Calu3 (cell line): ENCODE measurements at regions not wholly inside any gene's neighbourhood (a gene's known extent, or its start where the extent isn't known, plus 50 kb on each side); places are given as distances from the start of the nearest gene placed in this dataset.

ENCODE experiments used
- BruUV-seq: library from RNA; stranded (reverse); fragments of 400-500 nt; replicated peaks from 2 replicates; lab custom pipeline; 2021; lab: Mats Ljungman, UMichigan
- CTCF ChIA-PET: fragments of 300-600 bp; sonication (Branson Sonifier 250); formaldehyde crosslinking; loops from one replicate; lab custom pipeline; 2022; ENCODE audit warnings: antibody characterized with exemption; lab: Charles Lee
- DNase-seq: peaks from one replicate; pipeline ENCODE4 v3.0.0; 2022
- H3K27ac Mint-ChIP-seq: one replicate; pipeline ENCODE4 v1.8.0; 2022; ENCODE audit warnings: mixed read lengths; ENCODE audit not compliant: unreplicated experiment
- H3K27me3 Mint-ChIP-seq: one replicate; pipeline ENCODE4 v1.8.0; 2022; ENCODE audit warnings: mixed read lengths; ENCODE audit not compliant: unreplicated experiment
- H3K36me3 Mint-ChIP-seq: one replicate; pipeline ENCODE4 v1.8.0; 2022; ENCODE audit warnings: mild to moderate bottlenecking, moderate library complexity, mixed read lengths; ENCODE audit not compliant: insufficient read depth, unreplicated experiment
- H3K4me1 Mint-ChIP-seq: one replicate; pipeline ENCODE4 v1.8.0; 2022; ENCODE audit warnings: mild to moderate bottlenecking, low read depth, mixed read lengths; ENCODE audit not compliant: unreplicated experiment
- H3K4me3 Mint-ChIP-seq: one replicate; pipeline ENCODE4 v1.8.0; 2022; ENCODE audit warnings: mild to moderate bottlenecking, low read depth, moderate library complexity, mixed read lengths; ENCODE audit not compliant: unreplicated experiment
- H3K9me3 Mint-ChIP-seq: one replicate; pipeline ENCODE4 v1.8.0; 2022; ENCODE audit warnings: low read depth, mixed read lengths; ENCODE audit not compliant: unreplicated experiment
- CTCF ChIP-seq: fragments of 200-600 bp; IDR thresholded peaks from one replicate; pipeline ENCODE4 v1.8.0; 2022; ENCODE audit warnings: antibody characterized with exemption; ENCODE audit not compliant: unreplicated experiment
- intact Hi-C: fragments of 100-400 bp; cut with micrococcal nuclease; formaldehyde crosslinking; loops from one replicate; pipeline ENCODE4 v1.10.0; 2022; ENCODE audit not compliant: unreplicated experiment

- CTCF ChIA-PET = no interaction called here
- no peak overlapping the region for H3K4me3 Mint-ChIP-seq
These were observed 538.1 kb upstream of the ATP11B start for GRCh38 chr3:182255158-182255557.

GRCh38 chr3:182257361-182257760 lies 535.9 kb upstream of the ATP11B start:
- TF ChIP-seq CTCF = no peak
- intact Hi-C loops = loop anchor here (5.0 to 10.0 kb wide), 2 partner anchors 403 to 930 kb away; no protein-coding TSS in a partner anchor
- DNase-seq = no peak
- Mint-ChIP-seq H3K27me3 (no peaks in the 10 kb centered on the region), H3K27ac (no peak overlapping the region), H3K36me3 (no peaks in the 10 kb centered on the region), H3K9me3 (no peaks in the 10 kb centered on the region), H3K4me3 (no peak overlapping the region), H3K4me1 (peaks cover 17% of the 10 kb centered on the region)
- BruUV-seq = no TSS peak
- CTCF ChIA-PET = no interaction called here

More at GRCh38 chr3:182255158-182255557, 538.1 kb upstream of the ATP11B start:
- no peaks in the 10 kb centered on the region for H3K9me3 Mint-ChIP-seq
- intact Hi-C loops = loop anchor here (5.0 to 10.0 kb wide), 2 partner anchors 400 to 928 kb away; no protein-coding TSS in a partner anchor
- H3K27me3 Mint-ChIP-seq = no peaks in the 10 kb centered on the region
- no peak overlapping the region for H3K27ac Mint-ChIP-seq
- no peaks in the 10 kb centered on the region for H3K36me3 Mint-ChIP-seq
- DNase-seq = no peak
- peaks cover 16% of the 10 kb centered on the region for H3K4me1 Mint-ChIP-seq
- TF ChIP-seq CTCF = no peak
- BruUV-seq = no TSS peak

GRCh38 chr3:182258538-182259177 lies 534.6 kb upstream of the ATP11B start:
- Mint-ChIP-seq H3K27me3 (no peaks in the 10 kb centered on the region), H3K4me3 (no peak overlapping the region), H3K9me3 (no peaks in the 10 kb centered on the region), H3K36me3 (no peaks in the 10 kb centered on the region), H3K4me1 (peaks cover 17% of the 10 kb centered on the region), H3K27ac (no peak overlapping the region)
- peak; percentile 62 for TF ChIP-seq CTCF
- intact Hi-C loops = loop anchor here (1.0 to 10.0 kb wide), 7 partner anchors 232 to 931 kb away; no protein-coding TSS in a partner anchor
- BruUV-seq = no TSS peak
- peak; percentile 50 for DNase-seq
- CTCF ChIA-PET = no interaction called here

- CTCF ChIA-PET = interaction anchor here (0.6 to 1.2 kb wide), 5 partner anchors 95 to 962 kb away, joined by 3 read pairs; no protein-coding TSS in a partner anchor
- Mint-ChIP-seq H3K4me3 (no peak overlapping the region), H3K27ac (no peak overlapping the region), H3K36me3 (no peaks in the 10 kb centered on the region), H3K4me1 (peaks cover 17% of the 10 kb centered on the region), H3K9me3 (no peaks in the 10 kb centered on the region), H3K27me3 (no peaks in the 10 kb centered on the region)
- TF ChIP-seq CTCF = no peak
- intact Hi-C loops = loop anchor here (2.0 to 10.0 kb wide), 3 partner anchors 231 to 932 kb away; no protein-coding TSS in a partner anchor
- DNase-seq = peak; percentile 62
- BruUV-seq = no TSS peak
These were observed 533.7 kb upstream of the ATP11B start for GRCh38 chr3:182259579-182259978.
